ENCODE measurements at regions not wholly inside any gene's neighbourhood (a gene's known extent, or its start where the extent isn't known, plus 50 kb on each side); places are given as distances from the start of the nearest gene placed in this dataset.
A peak's percentile ranks its signal among the peaks of the same experiment; 100 is the strongest.

- DNase-seq (ENCODE audit: extremely low read depth in 1 of 11, low read depth in 9 of 11, low spot score in 4 of 11): no peak
These were observed 546.3 kb upstream of the CDH11 start for GRCh38 chr16:65668064-65668595.

- DNase-seq (ENCODE audit: extremely low read depth in 1 of 11, low read depth in 9 of 11, low spot score in 4 of 11): no peak
These were observed 545.2 kb upstream of the CDH11 start for GRCh38 chr16:65667011-65667578.

GRCh38 chr16:65666132-65666941 lies 544.5 kb upstream of the CDH11 start:
- DNase-seq (ENCODE audit: extremely low read depth in 1 of 11, low read depth in 9 of 11, low spot score in 4 of 11): no peak

GRCh38 chr16:65665586-65665985 lies 543.7 kb upstream of the CDH11 start:
- no peak for DNase-seq (ENCODE audit: extremely low read depth in 1 of 11, low read depth in 9 of 11, low spot score in 4 of 11)

- no peak for DNase-seq (ENCODE audit: extremely low read depth in 1 of 11, low read depth in 9 of 11, low spot score in 4 of 11)
These were observed 541.9 kb upstream of the CDH11 start for GRCh38 chr16:65663774-65664173.

GRCh38 chr16:65662256-65662655 lies 540.4 kb upstream of the CDH11 start:
- DNase-seq (ENCODE audit: extremely low read depth in 1 of 11, low read depth in 9 of 11, low spot score in 4 of 11): no peak

- peak in 5 of 11 donors; percentile 35 to 57 (median 43) for DNase-seq (ENCODE audit: extremely low read depth in 1 of 11, low read depth in 9 of 11, low spot score in 4 of 11)
These were observed 539.7 kb upstream of the CDH11 start for GRCh38 chr16:65661558-65661957.

GRCh38 chr16:65660390-65660789 lies 538.5 kb upstream of the CDH11 start:
- DNase-seq (ENCODE audit: extremely low read depth in 1 of 11, low read depth in 9 of 11, low spot score in 4 of 11): no peak

- DNase-seq (ENCODE audit: extremely low read depth in 1 of 11, low read depth in 9 of 11, low spot score in 4 of 11): no peak
These were observed 537.9 kb upstream of the CDH11 start for GRCh38 chr16:65659758-65660157.

GRCh38 chr16:65658787-65659220 lies 536.9 kb upstream of the CDH11 start:
- no peak for DNase-seq (ENCODE audit: extremely low read depth in 1 of 11, low read depth in 9 of 11, low spot score in 4 of 11)

- DNase-seq (ENCODE audit: extremely low read depth in 1 of 11, low read depth in 9 of 11, low spot score in 4 of 11): no peak
These were observed 536.5 kb upstream of the CDH11 start for GRCh38 chr16:65658349-65658748.

- DNase-seq (ENCODE audit: extremely low read depth in 1 of 11, low read depth in 9 of 11, low spot score in 4 of 11): no peak
These were observed 535.7 kb upstream of the CDH11 start for GRCh38 chr16:65657556-65657955.

- peak in 9 of 11 donors; percentile 46 to 68 (median 54) for DNase-seq (ENCODE audit: extremely low read depth in 1 of 11, low read depth in 9 of 11, low spot score in 4 of 11)
These were observed 535.2 kb upstream of the CDH11 start for GRCh38 chr16:65657071-65657494.

- DNase-seq (ENCODE audit: extremely low read depth in 1 of 11, low read depth in 9 of 11, low spot score in 4 of 11): no peak
These were observed 533.9 kb upstream of the CDH11 start for GRCh38 chr16:65655802-65656201.

- DNase-seq (ENCODE audit: extremely low read depth in 1 of 11, low read depth in 9 of 11, low spot score in 4 of 11): no peak
These were observed 526.2 kb upstream of the CDH11 start for GRCh38 chr16:65648101-65648500.

- no peak for DNase-seq (ENCODE audit: extremely low read depth in 1 of 11, low read depth in 9 of 11, low spot score in 4 of 11)
These were observed 523.0 kb upstream of the CDH11 start for GRCh38 chr16:65644821-65645220.

GRCh38 chr16:65641762-65642289 lies 520.0 kb upstream of the CDH11 start:
- no peak for DNase-seq (ENCODE audit: extremely low read depth in 1 of 11, low read depth in 9 of 11, low spot score in 4 of 11)

- DNase-seq (ENCODE audit: extremely low read depth in 1 of 11, low read depth in 9 of 11, low spot score in 4 of 11): no peak
These were observed 519.3 kb upstream of the CDH11 start for GRCh38 chr16:65641049-65641761.

GRCh38 chr16:65634833-65635232 lies 513.0 kb upstream of the CDH11 start:
- no peak for DNase-seq (ENCODE audit: extremely low read depth in 1 of 11, low read depth in 9 of 11, low spot score in 4 of 11)

GRCh38 chr16:65634291-65634690 lies 512.4 kb upstream of the CDH11 start:
- DNase-seq (ENCODE audit: extremely low read depth in 1 of 11, low read depth in 9 of 11, low spot score in 4 of 11): no peak

Data from renal cortex interstitium (tissue), 11 donors.